Kidney epithelial cell (primary cell): ENCODE measurements at regions not wholly inside any gene's neighbourhood (a gene's known extent, or its start where the extent isn't known, plus 50 kb on each side); places are given as distances from the start of the nearest gene placed in this dataset.

ENCODE experiments used
- DNase-seq: peaks from one replicate; pipeline ENCODE4 v3.0.0-alpha.2; 2010; ENCODE audit warnings: low read depth
- H3K27me3 ChIP-seq: 2 replicates; pipeline ENCODE4 v1.6.0; 2011; ENCODE audit warnings: low read length; ENCODE audit not compliant: control insufficient read depth, insufficient read depth
- H3K36me3 ChIP-seq: 2 replicates; pipeline ENCODE4 v1.5.1; 2011; ENCODE audit warnings: low read length; ENCODE audit not compliant: control insufficient read depth, insufficient read depth
- H3K4me3 ChIP-seq: 2 replicates; pipeline ENCODE4 v1.5.1; 2011; ENCODE audit warnings: low read depth, mild to moderate bottlenecking, control low read depth, low read length
- TF ChIP-seq, protein P1 (sequence below): IDR thresholded peaks from 2 replicates; pipeline ENCODE4 v1.5.1; 2011; ENCODE audit warnings: mild to moderate bottlenecking, moderate library complexity, low read length, control low read depth, inconsistent platforms; ENCODE audit not compliant: insufficient read depth, poor library complexity, severe bottlenecking

DNA sequence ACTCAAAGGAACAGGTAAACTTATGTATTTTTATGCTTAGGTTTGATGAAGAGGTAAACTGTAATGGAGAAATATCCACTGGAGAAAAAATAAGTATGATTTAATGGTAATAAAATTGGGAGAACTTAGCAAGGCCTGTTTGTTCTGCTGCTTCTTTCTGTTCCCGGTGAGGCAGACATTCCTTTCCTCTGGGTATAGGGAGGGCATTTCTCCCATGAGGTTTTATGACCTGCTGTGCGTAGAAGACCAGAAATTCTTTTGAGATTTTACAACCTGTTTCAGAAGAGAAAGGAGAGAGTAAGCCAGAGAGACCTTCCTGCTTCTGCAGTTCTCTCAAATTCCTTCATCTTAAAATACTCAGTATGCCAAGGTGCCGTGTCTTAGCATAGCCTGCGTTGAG, 139.4 kb upstream of the RMST start:
- no peak for DNase-seq
- Histone ChIP-seq H3K4me3 (no peak overlapping the region), H3K36me3 (no peaks in the 10 kb centered on the region), H3K27me3 (no peaks in the 10 kb centered on the region)
- TF ChIP-seq, protein P1, sequence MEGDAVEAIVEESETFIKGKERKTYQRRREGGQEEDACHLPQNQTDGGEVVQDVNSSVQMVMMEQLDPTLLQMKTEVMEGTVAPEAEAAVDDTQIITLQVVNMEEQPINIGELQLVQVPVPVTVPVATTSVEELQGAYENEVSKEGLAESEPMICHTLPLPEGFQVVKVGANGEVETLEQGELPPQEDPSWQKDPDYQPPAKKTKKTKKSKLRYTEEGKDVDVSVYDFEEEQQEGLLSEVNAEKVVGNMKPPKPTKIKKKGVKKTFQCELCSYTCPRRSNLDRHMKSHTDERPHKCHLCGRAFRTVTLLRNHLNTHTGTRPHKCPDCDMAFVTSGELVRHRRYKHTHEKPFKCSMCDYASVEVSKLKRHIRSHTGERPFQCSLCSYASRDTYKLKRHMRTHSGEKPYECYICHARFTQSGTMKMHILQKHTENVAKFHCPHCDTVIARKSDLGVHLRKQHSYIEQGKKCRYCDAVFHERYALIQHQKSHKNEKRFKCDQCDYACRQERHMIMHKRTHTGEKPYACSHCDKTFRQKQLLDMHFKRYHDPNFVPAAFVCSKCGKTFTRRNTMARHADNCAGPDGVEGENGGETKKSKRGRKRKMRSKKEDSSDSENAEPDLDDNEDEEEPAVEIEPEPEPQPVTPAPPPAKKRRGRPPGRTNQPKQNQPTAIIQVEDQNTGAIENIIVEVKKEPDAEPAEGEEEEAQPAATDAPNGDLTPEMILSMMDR, result no peak

DNA sequence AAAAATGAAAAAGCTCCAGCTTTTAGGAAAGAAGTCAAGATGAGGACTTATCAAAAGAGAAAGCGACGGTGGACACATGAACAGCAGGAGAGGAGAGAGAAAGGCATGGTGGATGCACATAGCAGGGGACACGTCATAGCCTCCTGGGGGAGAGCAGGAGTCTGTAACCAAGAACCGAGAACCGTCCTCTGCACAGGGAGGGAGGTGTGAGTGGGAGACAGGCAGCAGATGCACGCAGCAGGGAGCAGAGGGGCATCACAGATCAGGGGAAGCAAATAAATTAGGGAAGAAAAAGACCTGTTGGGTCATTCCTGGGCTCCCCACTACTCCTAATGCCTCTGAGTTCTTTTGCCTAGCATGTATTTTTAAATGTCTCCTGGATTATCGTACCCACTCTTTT, 138.1 kb upstream of the RMST start:
- Histone ChIP-seq H3K27me3 (no peaks in the 10 kb centered on the region), H3K36me3 (no peaks in the 10 kb centered on the region), H3K4me3 (no peak overlapping the region)
- DNase-seq, result no peak
- TF ChIP-seq, protein P1, result no peak

DNA sequence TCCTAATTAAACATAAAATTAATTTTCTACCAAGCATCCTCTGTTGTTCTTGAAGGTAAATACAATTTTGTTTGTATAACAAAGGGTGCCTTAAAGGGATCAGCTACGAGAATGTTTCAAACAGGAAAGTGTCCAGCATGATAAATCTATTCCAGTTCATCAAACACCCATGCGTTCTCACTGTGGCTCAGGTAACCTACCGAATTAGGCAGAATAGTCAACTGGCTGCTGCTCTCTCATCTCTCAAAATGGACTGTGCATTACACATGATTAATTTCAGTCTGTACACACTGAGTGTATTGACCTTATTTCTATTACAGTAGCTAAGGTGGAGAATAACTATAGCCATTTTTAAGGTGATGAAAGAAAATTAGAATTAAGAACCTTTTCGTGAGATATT, 127.5 kb upstream of the RMST start:
- H3K36me3 ChIP-seq, result no peaks in the 10 kb centered on the region
- H3K27me3 ChIP-seq, result no peaks in the 10 kb centered on the region
- DNase-seq, result no peak
- no peak overlapping the region for H3K4me3 ChIP-seq
- TF ChIP-seq, protein P1, result no peak

DNA sequence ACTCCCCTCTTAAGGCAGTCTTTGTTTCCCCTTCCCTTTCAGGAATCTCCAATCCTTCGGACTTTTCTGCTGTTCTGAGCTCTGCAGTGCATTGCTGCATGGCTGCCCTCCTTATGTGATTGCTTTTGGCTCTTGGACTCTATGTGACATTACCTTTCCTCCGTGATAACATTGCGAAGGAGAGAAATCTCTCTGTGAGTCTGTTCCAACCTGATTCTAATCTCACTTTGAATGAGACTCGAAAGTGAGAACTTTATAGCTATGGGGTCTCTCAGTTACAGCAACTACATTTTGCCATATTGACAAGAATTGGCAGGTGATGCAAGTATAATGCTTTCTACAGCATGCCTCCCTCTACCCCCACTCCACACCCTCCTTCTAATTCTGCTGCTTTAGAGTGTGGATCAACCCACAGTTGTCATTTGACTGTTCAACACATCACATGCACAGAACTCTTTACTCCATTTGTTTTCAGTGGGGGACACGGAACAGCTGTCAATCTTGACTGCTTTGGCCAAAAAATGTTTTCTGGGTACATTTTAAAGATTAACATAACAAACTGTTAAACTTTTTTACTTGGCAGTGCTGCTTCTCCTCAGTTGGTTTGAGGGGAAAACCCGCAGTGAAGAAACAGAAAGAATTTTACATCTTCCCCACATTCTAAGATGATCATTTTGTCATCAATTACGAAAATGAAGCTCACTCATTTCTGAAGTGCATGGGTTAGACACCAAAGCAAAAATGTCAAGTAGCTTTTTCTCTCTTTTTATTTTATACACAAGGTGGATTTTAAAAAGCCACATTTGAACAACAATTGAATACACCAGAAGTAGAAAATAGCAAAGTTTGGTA, 125.5 kb upstream of the RMST start:
- TF ChIP-seq, protein P1, result no peak
- no peaks in the 10 kb centered on the region for H3K27me3 ChIP-seq
- no peak for DNase-seq
- H3K36me3 ChIP-seq, result no peaks in the 10 kb centered on the region
- H3K4me3 ChIP-seq, result no peak overlapping the region

DNA sequence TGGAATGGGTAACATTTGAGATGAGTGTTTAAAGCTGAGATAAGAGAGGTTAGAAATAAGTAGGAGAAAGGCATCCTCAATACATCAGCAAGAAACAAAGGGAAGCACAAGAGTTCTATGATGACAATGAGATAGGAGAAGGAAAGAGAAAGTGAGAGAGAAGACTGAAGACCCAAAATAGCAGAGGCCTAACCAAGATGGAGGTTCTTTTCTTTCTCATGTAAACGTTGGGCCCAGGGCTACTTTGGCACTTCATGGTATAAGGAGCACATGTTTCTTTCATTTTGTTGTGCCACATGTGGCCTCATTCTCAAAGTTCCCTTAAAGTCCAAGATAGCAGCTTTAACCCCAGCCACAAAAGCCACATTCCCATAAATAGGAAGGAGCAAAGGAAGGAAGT, 120.5 kb upstream of the RMST start:
- H3K4me3 ChIP-seq, result no peak overlapping the region
- no peaks in the 10 kb centered on the region for H3K36me3 ChIP-seq
- no peak for DNase-seq
- TF ChIP-seq, protein P1, result no peak
- no peaks in the 10 kb centered on the region for H3K27me3 ChIP-seq

DNA sequence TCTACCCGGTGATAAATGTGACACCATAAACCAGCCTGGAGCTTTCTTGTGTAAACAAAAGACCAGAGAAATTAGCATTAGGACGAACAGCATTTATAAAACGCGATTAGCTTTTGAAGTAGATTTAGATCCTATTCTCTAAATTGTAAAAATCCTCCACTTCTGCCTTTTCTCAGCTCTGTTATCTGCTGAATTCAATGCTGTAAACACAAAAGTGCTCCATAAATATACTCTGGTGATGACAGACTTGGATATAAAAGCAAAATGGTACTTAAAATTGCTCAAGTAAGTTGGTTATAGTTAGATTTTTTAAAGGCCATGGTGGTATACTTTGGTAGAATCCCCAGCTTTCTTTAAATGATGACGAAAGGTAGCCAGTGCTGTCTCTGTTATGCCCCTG, 114.6 kb upstream of the RMST start:
- Histone ChIP-seq H3K4me3 (no peak overlapping the region), H3K36me3 (no peaks in the 10 kb centered on the region), H3K27me3 (no peaks in the 10 kb centered on the region)
- TF ChIP-seq, protein P1, result no peak
- DNase-seq, result no peak
